Left colon (tissue), 2 donors: ENCODE measurements at regions not wholly inside any gene's neighbourhood (a gene's known extent, or its start where the extent isn't known, plus 50 kb on each side); places are given as distances from the start of the nearest gene placed in this dataset.

Experiments
- ATAC-seq: fragments of 200-7000 bp; cut with Tn5 transposase; one replicate; pipeline ENCODE4 v1.9.1; 2020; ENCODE audit warnings: mild to moderate bottlenecking, moderate library complexity
- DNase-seq, 2 donors: peaks; one replicate each; pipeline ENCODE4 v3.0.0-alpha.2; 2020
- intact Hi-C, 2 donors: fragments of 100-400 bp; cut with DNase I in 1 of 2; cut with micrococcal nuclease in 1 of 2; formaldehyde crosslinking; loops; one replicate each; pipeline versions ENCODE4 v1.11.2 to v1.14.0; 2022; cut with DNase I, micrococcal nuclease
- donor health status: DM: no; HTN: no; CAD: no.
- donor health status: DM: yes; HTN: yes; CAD: no.

DNA sequence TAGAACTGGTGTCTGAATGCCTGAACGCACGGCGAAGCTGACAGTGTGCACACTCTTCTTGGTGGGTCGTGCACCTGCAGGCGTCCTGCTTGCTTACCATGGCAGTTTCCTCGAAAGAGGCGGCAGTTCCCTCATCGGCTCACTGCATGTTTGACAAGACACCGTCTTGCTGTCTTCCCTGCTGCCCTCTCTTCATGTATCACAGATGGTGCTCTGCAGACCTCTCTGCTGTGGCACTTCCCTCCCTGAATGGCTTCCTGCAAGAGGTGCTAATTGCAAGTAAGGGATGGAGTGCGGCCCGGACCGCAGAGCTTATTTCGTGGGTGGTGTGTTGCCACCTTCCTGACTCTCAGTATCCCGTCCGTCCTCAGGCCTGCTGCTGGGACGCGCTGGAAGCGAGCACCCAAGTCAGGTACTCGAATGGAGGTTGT lies 156.7 kb upstream of the RTL1 start:
- intact Hi-C loops, result no loop called here
- ATAC-seq, result no peak
- no peak for DNase-seq

DNA sequence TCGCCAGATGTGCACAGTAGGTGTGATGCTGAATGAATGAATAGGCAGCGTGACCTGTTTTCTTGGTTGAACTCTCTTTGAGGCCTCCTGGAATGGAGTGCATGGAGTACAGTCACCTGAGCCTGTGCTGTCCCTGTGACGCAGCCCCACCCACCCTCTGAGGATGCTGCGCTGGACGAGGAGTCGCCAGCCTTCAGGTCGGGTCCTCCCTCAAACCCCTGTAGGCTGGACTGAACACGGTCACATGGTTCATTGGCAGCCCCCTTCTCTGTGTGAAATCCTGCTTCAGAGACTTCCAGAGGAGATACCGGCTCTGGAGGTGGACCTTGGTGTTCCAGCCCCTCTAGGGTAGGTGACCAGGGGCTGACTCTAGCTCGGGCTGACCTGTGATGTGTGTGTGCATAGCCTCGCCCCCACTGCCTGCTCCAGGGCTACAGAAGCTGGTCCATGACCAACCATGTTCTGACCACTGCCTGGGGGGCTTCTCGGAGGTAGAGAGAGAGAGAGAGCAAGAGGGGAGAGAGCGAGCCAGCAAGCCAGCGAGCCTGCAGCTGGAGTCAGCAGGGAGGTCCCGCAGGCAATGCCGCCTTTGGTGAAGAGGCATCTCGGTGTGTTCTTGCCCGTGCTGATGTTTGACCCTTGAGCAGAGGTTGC lies 158.0 kb upstream of the RTL1 start:
- no peak for ATAC-seq
- DNase-seq, result peak in 1 of 2 donors; percentile 10
- intact Hi-C loops, result no loop called here

DNA sequence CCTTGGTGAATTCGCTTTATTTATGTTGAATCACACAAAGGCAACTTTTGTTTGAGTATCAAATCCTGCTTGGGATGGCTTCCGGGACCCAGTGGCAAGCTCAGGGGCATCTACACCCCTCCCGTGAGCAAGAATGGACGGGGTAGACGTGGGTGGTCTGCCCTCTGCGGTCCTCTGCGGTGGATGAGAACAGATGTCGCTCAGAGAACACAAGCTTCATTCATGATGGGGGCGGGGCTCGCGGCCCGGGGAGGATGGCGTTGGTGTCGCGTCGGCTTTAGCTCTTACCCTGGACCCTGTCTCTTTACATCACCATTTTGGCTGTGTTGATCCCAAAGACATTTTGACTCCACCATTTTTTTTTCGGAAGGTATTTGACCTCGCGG lies 158.5 kb upstream of the RTL1 start:
- intact Hi-C loops, result no loop called here
- ATAC-seq, result no peak
- no peak for DNase-seq

DNA sequence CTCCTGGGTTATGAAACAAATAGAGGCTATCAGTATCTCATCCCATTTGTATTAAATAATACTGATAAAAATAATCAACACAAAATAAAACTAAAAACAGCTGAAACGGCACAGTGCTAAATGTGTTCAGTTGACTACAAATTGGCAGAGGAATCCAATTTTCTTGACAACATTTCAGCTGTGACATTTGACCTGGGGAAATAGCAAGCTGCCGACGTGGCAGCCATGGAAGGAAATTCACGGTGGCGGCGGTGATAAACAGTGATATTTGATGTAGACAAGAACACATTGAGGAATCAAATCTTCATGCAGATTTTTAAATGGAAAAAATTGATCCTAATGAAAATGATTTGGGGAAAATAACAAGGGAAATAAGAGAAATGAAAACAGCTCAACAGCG lies 159.1 kb upstream of the RTL1 start:
- ATAC-seq, result no peak
- intact Hi-C loops, result no loop called here

DNA sequence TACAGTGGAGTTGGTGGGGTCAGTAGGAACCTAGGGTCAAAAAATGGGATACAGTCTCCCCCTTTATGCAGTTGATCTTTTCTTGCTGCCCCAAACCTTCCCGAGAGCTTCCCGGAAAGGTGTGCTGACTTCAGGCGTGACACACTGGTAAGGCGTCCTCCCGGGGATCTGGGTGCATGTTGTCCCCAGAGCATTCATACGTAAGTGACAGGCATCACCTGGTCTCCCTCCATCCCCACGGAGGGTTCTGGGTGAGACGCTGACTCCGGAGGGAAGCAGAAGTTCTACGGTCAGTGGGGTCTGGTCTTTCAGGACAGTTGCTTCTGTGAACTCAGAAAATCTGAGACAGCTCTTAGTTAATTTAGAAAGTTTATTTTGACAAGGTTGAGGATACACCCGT lies 159.6 kb upstream of the RTL1 start:
- DNase-seq, result peak in 1 of 2 donors; percentile 7
- intact Hi-C loops, result no loop called here
- no peak for ATAC-seq

More for the DNA sequence above, 159.1 kb upstream of the RTL1 start:
- no peak for DNase-seq

DNA sequence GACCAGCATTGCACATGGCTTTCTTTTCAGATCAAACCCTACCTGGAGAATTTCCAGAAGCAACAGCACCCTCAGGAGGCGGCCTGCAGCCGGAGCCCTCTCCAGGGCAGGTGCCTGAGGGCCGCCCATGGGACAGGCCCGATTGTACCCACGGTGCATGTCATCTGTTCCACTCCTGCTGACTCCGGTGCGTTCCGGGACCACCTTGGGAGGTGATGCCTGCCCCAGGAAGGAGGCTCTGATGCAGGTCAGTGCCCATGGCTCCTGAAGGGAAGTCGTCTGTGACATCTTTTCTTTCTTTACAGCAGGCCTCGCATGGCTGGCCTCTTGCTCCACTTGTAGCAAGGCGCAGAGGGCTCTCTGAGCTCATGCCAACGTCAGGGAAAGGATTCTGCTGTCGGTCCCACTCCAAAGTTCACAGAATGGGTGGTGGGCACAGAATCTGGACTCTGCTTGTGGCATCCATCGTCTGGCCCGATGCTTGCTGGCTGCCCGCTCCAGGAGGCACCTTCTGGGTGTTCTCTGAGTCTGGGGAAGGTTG lies 160.7 kb upstream of the RTL1 start:
- intact Hi-C loops, result no loop called here
- DNase-seq, result no peak
- ATAC-seq, result no peak

DNA sequence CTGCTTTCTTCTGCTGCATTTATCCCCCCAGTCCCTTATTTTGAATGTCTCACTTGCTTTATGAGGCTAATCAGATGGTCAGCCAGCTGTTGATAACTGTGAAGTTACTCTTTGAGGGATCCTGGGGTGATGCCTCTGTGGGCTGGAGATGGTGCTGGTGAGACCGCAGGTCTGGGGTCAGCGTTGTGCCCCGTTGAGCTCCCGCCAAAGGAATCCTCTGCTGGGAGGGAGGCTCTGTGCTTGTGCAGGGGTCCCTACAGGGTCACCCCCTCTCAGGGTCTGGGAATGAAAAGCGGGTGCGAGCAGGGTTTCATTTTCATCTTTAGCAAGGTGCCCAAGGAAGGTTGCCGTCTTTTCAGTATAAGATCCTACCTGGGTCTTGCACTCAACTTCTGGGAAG lies 161.2 kb upstream of the RTL1 start:
- intact Hi-C loops, result no loop called here
- ATAC-seq (no peak), DNase-seq (no peak)

DNA sequence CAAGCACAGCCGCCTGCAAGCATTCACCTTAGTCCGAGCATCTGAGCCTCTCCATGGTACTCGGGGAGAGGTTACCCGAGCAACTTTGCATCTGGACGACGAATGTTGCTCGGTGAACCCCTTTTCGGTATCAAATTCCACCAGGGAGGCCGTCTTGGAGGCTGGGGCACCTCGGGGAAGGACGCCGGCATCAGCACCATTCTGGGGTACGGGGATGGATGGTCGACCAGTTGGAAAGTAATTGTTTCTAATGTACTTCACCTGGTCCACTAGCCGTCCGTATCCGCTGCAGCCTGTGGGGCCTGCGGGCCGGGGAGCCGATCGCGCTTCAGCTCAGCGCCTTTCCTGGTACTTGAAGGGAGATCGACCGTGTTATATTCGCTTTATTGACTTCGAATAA lies 161.7 kb upstream of the RTL1 start:
- intact Hi-C loops, result no loop called here
- ATAC-seq (no peak), DNase-seq (no peak)

DNA sequence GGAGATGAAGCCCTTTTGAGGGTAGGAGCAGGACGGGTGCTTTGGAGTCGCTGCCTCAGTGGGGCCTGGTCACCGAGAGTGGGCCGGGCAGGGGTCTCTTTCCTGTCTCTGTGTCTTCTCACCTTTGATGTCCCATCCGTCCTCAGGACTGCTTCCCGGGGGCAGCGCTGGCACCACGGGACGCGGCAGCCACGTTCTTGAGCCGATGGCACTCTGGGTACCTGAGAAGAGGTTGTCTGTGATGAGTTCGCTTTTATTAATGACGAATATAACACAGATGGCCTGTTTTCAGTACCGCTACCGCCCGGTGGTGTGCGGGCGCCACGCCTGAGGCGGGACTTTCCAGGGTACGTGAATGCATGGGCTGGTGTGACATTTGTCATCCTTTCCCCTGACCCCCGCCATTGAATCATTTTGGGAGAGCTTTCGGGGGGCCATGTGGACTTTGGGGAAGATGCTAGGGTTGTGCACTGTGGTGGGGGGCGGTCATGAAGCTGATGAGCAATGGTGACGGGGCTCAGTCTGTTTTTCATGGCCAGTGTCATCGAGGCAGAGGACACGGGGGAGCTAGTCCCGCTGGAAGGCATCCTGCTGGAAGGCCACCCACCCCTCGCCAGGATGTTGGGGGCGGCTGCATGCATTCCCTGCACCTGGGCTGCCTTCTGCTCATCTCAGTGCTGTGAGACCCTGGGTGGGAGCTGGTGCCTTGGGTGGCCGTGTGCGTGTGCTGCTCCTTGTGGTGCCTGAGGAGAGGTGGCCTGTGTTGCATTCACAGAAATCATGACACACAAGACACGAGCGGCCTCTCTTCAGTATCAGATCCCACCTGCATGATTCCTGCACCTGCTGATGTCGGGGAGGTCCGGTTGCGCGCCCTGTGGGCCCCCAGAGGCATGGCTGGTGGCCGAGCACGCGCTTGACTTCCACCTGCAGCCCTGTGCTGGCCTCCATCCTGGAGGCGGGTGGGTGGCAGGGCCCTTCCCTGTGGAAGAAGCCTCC lies 162.5 kb upstream of the RTL1 start:
- DNase-seq, result peak in 1 of 2 donors; percentile 4
- ATAC-seq, result no peak
- intact Hi-C loops, result no loop called here

DNA sequence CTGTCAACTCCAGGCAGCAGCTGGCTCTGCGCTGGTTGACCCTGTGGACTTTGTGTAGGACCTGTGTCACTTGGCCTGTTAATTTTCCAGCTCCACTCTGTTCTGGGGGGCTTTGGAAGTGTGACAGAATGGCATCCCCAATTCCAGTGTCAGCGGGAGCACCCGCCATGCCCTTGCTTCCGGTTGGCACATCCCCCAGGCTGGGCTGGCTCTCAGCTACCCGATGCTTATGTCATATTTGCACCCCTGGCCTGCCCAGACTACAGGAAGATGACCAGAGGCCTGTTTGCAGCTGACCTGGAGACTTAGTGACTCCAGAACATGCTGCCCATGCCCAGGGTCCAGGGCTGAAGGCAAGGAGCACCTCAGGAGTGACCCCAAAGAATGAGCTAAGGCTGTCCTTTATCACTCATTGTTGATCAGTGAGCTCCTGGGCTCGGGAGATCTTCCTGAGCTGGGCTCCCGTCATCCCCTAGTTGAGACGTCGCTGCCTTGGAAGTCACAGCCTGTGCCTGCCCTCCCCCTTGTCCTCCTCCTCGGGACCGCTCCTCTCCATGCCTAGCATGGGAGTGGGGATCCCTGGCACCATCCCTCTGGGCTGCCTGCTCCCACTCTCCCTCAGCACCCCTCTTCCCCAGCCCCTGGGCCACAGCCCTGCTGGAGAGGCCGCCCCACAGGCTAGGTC lies 163.4 kb upstream of the RTL1 start:
- DNase-seq (peak in 1 of 2 donors; percentile 16), ATAC-seq (no peak)
- intact Hi-C loops, result no loop called here

DNA sequence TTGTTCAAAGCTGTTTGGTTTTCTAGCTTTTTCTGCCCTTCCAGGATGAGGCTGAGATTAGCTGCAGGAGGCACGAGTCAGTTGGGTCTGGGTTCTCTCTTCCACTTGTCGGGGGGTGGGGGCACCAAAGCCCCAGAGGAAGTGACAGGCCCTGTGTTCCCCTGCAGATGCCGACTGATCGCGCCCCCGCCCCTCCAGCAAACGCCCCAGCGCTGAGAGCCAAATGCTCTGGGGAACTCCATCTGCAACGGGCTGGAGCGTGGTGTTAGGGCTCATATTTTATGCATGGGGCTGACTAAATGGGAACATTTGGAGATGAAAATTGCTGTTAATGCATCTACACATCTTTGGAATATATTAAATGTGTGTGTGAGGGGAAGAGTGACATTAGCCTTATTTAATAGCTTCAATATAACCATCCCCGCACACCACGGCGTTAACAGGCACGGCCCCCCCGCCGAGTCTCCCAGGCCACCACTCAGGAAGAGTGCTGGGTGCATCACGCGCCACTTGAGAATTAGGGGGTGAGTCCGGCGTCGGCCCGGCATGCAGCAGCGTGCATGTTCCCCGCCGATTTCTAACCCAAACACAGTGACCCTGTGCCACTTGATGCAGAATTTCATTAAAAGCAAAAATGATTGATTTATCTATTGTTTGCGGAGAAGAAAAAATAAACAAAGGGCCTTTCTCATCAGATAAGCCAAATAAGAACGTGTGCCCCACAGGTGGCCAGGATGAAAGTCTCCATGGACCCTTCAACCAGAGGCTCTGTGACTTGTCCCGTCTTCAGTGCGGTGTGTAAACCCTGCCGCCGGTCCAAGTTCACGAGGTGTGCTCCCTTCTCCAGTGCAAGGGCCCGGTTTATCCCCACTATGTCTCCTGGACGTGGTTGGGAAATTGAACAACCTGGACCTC lies 165.0 kb upstream of the RTL1 start:
- peak in 1 of 2 donors; percentile 7 for DNase-seq
- intact Hi-C loops, result no loop called here
- ATAC-seq, result no peak

DNA sequence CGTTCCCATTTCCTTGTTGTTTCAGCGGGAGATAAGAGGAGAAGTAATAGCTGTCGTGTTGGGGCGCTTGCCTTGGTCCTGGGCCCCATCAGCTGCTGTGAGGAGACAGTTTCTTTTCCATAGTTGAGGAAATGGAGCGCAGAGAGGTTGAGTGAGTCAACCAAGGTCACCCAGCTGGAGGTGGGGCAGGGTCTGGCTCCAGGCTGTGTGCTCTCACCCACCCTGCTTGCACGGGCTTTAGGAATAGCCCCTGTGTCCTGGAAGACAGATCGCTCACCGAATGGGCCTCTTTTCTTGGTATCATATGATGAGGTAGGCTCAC lies 165.7 kb upstream of the RTL1 start:
- intact Hi-C loops, result no loop called here
- DNase-seq (peak in 1 of 2 donors; percentile 4), ATAC-seq (no peak)

DNA sequence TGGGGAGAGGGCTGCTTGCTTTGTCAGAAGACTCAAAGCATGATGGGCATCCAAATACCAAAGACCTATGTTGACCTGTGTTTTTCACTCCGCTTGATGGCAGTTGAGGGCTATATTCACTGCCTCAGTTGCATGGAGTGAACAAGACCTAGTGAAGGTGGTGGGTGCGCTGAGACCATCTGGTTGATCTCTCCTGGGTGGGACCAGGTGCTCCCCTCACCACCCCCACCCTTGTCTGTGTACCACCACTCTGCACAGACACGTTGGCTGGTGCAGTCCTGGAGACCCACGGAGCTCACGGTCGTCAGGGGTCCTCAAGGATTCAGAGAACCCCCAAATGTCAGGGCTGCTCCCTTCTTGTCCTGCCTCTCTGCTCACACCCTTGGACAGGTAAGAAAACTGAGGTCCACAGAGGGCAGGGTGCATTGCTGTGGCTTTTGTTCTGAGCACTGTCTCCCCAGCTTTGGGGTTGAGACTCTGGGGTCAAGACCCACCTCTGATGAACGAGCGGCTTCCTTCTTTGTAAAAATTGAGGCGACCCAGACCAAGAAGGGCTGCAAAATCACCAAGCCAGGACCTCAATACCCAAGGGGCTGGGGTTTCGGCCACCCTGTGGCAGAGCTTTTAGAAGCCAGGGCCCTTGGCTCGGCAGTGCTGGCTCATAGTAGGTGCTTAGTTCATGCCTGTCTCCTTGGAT lies 166.3 kb upstream of the RTL1 start:
- intact Hi-C loops, result no loop called here
- DNase-seq (peak in 1 of 2 donors; percentile 8), ATAC-seq (no peak)

DNA sequence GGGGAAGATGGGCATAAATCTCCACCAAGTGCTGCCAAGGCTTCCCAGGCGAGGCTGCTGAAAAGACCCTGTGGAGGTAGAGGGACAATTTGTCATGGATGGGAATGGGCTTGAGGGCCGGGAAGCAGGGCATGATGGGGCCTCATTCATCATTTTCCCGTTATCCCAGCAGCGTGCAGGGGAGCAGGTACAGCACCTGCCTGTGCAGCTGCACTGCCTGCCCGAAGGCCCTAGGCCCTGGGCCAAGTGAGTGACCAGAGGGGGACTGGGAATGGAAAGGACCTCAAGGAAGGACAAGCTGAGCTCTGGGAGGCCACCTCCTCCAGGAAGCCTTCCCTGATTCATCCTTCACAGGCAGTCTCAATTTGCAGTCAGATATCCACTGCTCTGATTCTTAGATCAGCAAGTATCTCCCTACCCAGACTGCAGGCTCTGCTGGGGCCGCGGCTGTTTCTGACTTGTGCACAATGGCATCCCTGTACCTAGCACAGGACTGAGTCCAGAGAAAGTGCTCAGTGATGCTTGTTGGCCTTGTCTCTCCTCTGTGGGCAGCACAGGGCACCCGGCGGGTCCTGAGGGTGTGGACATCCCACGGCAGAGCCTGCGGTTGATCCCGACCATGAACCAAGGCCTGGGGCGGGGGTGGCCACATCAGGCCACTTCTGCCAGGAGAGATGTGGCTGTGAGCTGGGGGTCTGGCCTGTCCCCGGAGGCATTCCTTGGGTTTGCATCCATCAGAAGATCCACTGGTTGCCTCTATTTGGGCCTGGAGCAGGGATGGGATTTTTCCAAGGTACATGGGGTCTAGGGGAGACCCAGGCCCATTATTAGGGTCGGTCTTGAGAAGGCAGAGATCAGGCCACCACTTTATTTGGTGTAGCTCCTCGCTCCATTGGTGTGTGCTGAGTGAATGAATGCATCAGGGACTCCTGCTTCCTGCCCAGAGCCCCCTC lies 167.3 kb upstream of the RTL1 start:
- ATAC-seq (no peak), DNase-seq (peak in 1 of 2 donors; percentile 14)
- intact Hi-C loops, result no loop called here

DNA sequence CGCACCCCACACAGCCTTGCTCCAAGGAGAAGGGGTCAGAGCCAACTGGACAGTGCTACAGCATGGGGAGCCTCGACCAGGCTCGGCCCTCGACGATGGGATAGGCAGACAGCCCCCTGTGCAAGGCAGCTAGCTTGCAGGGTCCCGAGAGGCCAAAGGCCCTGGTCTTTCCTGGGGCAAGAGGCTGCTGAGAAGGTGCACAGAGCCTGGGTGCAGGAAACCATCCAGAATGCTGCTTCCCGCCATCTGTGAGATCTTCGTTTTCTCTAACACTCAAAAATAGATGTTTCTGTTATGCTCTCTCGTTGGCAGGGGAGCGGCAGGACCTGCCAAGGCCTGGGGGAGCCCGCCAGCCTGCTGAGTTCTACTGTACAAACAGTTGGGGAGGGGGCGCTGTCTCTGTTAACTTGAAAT lies 168.0 kb upstream of the RTL1 start:
- DNase-seq (peak in 1 of 2 donors; percentile 15), ATAC-seq (no peak)

DNA sequence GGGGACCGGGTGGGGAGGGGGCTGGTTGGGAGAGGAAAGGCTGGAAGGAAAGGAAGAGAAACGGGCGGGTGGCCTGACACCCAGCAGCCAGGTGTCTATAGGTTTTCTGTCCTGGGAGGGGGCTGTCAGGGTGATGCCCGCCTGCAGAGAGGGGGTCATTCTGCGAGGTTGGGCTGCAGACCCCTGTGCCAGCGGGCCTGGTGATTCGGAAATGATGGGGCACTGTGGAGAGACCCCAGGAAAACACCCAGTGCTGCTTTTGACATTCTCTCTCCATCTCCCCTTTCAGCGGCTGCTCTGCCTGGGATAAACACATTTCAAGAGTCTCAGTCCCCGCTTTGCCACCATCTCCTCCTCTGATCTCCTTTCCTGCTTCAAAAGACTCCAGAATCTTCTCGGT lies 168.5 kb upstream of the RTL1 start:
- intact Hi-C loops, result no loop called here
- ATAC-seq (no peak), DNase-seq (peak in 1 of 2 donors; percentile 18)

More for the DNA sequence above, 168.0 kb upstream of the RTL1 start:
- intact Hi-C loops, result no loop called here

DNA sequence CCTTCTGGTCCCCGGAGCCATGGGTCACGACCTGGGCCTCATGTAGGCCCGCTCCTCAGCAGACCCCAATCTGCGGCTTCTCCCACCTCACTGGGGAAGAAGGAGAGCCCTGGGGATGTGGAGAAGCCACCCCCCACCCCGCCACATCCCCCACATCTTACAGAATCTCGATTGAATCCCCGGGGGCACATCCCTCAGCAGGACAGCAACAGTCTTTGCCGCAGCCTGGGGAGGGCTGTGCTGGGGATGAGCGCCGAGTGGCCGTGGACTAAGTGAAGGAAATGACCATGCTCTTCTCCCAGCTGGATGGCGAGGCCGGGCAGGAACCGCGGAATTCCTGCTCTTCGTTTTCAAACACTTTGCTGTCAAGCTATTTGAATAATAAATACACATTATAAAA lies 169.0 kb upstream of the RTL1 start:
- DNase-seq, result peak in 1 of 2 donors; percentile 20
- no peak for ATAC-seq
- intact Hi-C loops, result no loop called here
